ENCODE measurements at regions not wholly inside any gene's neighbourhood (a gene's known extent, or its start where the extent isn't known, plus 50 kb on each side); places are given as distances from the start of the nearest gene placed in this dataset.

DNA sequence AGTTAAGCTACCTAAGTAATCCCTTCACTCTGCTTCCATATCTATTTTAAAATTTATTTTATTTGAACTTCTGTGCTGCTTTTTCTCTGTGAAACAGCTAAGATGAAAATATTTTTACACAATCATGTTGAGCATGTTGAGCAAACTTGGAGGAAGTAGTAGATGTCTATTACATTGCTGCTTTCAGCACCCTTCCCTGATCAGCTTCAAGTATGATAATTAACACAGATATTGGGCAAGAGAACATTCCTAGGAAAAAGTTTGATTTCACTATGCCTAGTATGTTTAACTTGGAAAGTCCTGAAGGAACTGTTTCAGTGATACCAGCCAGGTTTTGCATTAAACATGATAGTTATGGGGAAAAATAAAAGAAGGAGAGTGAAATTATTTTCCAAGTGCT lies 283.6 kb downstream of the ELAVL2 start:
- DNase-seq (ENCODE audit: extremely low read depth in 1 of 11, low read depth in 9 of 11, low spot score in 4 of 11) = no peak

DNA sequence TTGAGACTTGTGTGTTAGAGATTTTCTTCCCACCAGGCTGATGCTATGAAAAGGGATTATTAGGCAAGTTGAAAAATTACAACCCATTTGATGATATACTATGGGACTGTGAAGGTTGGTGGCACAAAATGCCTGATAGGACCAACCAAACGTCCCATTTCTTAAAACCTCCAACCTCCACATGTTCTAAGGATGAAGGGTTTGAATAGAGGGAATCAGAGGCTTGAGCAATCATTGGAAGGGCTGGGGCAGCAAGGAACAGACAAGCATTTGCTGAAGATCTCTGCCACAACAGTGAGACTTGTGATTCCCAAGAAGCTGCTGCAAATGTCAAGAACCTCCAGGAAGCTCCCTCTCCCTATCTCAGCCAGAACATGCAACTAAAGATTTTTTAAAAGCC lies 283.1 kb downstream of the ELAVL2 start:
- no peak for DNase-seq (ENCODE audit: extremely low read depth in 1 of 11, low read depth in 9 of 11, low spot score in 4 of 11)

DNA sequence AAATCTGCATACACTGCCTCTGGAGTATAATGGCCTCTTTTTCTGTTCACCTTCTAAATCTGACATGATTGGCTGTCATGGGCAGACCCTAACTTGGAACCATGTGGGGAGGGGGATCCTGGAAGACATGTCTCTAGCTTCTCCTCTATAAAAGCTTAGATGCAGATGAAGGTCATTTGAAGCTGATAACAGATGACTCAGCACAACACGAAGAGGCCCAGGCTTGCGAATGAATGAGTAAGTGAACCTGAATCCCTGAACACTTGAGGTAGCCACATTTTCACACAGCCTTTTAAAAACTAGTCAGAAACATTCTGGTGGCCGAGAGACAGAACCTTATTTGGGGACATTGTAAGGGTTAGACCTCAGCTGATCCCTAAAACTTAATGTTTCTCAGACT lies 282.6 kb downstream of the ELAVL2 start:
- DNase-seq (ENCODE audit: extremely low read depth in 1 of 11, low read depth in 9 of 11, low spot score in 4 of 11) = no peak

DNA sequence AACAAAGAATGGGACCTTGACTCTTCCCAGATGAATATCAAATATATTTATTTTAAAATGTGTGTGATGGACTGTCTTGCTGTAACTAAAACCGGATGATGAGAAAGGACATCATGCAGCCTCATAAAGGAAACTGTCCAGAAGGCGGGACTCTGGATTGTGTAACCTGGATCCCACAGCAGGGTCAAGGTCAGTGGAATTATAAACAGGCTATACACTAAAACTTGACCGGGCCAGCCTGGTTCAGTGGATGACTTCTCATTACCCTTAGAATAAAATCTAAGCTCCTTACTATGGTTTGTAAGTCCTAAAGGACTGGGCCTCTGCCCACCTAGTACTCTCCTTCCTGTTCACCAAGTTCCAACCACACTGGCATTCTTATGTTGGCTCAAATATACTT lies 280.3 kb downstream of the ELAVL2 start:
- no peak for DNase-seq (ENCODE audit: extremely low read depth in 1 of 11, low read depth in 9 of 11, low spot score in 4 of 11)

DNA sequence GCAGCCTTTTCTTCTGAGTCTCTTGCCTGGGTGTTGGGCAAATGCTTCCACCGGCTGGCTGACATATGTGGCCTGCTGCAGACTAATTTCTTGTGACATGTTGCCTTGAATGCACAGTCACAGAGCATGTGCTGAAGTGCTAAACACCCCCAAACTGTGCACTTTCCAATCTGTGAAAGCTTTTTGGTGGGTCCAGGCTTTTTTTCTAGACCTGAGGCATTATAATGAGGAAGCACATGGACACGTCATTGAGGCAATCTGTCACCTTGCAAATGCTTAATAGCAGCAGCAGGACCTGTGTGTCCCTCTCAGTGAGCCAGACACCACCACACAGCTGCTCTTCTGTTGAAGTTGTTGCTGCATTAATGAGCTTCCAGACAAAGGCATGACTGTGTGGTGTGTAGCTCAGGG lies 274.7 kb downstream of the ELAVL2 start:
- DNase-seq (ENCODE audit: extremely low read depth in 1 of 11, low read depth in 9 of 11, low spot score in 4 of 11) = no peak

DNA sequence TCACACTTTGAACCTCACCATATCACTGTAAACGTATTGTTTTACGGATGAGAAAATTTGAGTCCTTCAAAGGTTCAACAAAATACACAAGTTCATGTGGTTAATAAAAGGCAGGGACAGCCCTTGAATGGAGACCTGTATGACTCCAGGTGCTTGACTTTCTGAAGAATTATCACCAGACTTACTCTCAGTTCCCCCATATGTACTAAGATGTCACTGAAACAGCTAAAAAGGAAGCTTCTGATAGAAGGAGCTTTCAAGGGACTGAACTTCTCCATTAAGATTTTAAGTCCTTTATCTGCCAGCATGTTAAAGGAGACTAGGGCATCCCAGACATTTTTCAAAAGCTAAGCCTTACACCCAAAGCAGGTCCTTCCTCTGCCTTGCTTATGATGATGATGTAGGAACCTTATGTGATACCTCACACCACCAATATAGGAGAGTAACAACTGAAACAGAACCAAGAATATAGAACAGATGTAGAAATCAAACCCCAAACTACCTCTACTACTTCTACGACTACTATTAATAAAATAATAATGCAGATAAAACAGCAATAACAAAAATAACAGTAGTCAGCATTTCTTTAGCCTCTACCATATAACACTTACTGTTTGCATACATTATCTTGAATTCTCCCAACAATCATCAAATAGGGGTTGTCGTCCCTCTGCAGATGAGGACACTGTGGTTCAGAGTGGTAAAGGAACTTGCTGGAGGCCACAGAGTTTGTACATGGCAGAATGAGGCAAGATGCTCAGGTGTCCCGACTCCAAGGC lies 273.9 kb downstream of the ELAVL2 start:
- DNase-seq (ENCODE audit: extremely low read depth in 1 of 11, low read depth in 9 of 11, low spot score in 4 of 11) = no peak

DNA sequence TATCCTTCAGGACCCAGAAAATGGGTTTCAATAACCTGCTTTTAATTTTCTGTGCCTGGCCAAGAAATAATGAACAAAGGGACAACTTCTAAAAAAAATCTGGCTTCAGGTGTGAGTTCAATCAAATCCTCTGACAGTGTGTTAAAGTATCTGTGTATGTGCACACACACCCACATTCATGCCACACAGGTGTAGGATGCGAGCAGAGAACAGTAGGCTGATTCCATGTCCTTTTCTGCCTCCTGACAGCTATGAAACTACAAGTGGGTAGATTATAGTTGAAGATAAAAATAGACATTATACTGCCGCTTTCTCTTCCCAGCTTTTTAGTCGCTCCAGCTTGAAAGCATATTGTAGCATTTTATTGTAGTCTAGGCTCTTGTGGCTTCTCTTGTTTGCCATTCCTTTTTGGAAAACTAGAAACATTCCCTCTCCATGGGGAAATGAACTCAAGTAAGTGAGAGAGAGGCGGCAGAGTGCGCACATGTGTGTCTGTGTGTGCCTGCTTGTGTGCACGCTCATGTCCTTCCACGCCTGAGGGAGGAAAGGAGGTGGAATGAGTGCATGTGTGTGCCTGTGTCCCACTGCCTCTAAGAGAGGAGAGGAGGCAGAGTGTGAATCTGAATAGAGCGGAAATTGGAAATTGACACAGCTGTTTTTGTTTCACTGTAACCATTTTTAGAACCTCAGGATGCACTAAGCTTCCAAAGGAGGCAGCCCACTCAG lies 273.0 kb downstream of the ELAVL2 start:
- no peak for DNase-seq (ENCODE audit: extremely low read depth in 1 of 11, low read depth in 9 of 11, low spot score in 4 of 11)

DNA sequence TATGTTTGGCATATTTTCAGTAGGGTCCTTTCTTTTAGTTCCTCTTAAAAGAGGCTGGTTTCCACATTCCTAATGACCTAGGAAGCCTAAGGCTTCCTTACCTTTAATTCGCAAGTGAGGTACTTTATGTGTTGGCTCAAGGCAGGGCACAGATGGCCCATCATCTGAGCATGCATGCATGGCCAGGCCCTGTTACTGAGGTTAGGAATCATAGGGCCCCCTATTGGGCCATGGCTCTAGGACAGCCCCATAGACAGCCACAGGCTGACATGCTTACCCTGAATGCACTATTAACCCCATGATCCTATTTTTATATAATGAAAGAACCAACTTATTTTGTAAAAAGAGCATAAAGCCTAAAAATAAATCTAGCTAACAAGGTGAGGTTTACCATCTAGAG lies 271.4 kb downstream of the ELAVL2 start:
- no peak for DNase-seq (ENCODE audit: extremely low read depth in 1 of 11, low read depth in 9 of 11, low spot score in 4 of 11)

DNA sequence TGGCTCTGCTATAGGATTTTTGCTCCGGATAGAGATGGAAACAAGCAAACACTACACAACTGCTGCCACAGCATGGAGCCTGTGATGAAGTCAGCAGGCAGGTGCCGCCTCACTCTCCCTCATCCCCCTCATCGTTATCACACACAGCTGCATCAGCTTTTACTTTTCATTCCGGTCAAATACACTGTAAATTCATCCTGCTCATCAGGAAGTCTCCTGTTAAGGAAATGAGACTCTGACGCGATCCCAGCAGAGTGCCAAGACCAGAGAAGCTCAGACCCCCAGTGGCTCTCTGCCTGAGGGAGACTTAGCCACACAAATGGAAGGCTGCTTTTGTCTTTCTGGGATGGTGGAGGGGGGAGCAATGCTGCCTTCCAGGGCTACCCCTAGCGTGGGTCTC lies 270.2 kb downstream of the ELAVL2 start:
- no peak for DNase-seq (ENCODE audit: extremely low read depth in 1 of 11, low read depth in 9 of 11, low spot score in 4 of 11)

DNA sequence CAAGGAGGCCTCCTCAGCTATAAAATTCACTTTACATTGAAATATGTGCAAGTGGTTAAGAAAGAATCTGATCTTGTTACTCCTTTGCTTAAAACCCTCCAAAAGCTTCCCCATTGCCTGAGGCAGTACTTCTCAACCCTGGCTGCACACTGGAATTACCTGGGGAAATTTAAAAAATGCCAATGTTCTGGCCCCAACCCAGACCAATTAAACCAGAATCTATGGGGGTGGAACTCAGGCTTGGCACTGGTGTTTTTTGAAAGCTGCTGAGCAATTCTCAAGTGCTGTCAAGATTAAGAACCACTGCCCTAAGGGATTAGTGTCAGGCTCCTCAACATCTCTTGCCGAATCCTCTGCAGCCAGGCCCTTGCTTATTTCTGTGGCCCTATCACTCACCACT lies 269.6 kb downstream of the ELAVL2 start:
- DNase-seq (ENCODE audit: extremely low read depth in 1 of 11, low read depth in 9 of 11, low spot score in 4 of 11) = no peak

DNA sequence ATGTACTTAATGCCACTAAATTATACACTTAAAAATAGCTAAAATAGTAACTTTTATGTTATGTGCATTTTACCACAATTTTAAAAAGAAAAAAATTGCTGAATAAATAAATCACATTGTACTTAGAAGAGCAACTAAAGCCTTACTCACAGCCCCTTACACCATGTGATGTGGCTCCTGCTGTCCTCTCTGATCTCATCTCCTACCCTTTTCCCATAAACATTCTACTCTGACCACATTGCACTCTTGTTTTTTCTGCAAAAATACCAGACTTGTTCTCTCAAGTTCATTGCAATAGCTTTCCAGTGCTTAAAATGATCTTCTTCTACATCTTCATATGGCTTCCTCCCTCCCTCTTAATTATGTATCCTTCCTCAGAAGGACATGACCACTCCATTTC lies 268.4 kb downstream of the ELAVL2 start:
- no peak for DNase-seq (ENCODE audit: extremely low read depth in 1 of 11, low read depth in 9 of 11, low spot score in 4 of 11)

DNA sequence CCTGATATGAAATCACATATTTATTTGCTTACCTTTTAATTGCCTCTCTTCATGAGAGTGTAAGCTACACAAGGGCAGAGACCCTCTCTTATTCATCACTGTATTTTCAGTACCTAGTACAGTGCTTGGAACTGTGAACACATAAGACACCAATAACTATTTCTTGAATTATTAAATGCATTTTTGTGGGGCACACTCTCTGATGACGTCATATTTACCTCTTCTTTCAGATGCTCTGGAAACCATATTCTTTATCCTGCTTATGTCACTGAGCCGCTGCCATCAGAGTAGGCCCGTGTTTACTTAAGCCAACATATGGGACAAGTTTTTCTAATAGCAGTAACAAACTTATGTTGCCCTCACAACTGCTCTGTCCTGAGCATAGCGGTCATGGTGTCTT lies 266.5 kb downstream of the ELAVL2 start:
- no peak for DNase-seq (ENCODE audit: extremely low read depth in 1 of 11, low read depth in 9 of 11, low spot score in 4 of 11)

DNA sequence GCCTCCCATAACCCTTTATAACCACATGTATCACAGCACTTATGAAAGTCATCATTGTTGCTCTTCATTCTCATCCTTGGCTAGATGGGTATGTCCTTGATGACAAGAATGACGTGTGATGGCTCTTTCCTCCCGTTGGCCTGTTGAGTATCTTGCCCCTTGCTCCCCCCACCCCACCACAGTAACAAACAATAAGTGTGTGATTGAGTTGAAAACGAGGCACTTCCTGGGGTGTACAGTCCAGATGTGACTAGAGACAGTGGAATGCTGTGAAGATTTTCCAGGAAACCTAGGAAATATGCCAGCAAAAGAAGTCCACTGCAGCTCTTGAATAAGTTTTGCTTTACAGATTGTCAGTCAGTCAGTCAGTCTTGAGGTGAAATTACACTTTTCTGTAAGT lies 262.5 kb downstream of the ELAVL2 start:
- DNase-seq (ENCODE audit: extremely low read depth in 1 of 11, low read depth in 9 of 11, low spot score in 4 of 11) = no peak

DNA sequence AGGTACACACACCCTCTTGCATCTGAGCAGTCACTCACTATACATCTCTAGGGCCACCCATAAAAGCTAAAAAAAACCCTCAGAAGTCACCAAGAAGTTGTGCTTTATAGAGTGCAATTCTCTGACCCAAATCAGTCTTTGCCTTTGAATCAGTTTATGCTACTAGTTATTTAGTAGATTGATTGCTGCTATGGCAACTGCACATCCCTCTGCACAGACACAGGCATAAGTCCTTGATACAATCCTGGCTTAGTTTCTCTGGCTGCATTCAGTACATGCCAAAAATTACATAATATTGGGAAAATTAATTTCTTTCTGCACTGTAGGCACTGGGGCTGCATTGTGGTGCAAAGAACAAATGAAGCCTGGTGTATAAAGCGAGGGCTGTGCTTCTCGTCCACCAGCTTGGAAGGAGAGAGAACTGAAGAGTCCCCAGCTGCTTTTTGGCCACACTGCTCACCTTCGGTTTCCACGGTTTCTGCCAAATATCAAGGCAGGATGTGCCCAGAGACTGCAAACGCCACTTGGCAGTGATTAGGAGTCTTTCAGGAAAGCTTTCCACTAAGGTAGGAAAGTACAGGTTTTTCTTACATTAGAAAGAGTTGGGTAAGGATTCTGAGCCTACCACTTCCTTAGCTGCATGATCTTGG lies 258.4 kb downstream of the ELAVL2 start:
- no peak for DNase-seq (ENCODE audit: extremely low read depth in 1 of 11, low read depth in 9 of 11, low spot score in 4 of 11)

DNA sequence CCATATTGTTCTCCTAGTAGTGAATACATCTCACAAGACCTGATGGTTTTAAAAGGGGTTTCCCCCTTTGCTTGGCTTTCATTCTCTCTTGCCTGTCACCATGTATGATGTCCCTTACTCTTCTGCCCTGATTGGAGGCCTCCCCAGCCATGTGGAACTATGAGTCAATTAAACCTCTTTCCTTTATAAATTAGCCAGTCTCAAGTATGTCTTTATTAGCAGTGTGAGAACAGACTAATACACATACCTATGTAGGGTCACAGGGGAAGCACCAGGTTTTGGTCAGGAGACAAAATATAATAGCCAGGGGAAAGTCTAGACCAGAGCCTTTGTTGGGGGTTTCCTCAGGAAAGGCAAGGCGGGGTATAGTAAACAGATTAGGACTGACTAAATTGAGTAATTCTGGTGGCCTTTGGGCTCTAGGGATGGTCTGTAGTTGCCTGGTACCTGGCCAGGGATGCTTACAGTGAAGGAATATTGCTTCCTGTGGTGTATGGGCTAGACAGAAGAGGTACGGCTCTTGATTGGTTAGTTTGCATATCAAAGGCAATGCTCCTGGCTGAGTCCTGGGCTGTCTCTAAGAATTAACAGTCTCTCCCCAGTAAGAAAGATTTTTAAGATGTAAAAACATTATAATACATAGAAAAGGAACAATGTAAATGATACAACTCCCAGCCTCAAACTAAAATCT lies 254.5 kb downstream of the ELAVL2 start:
- no peak for DNase-seq (ENCODE audit: extremely low read depth in 1 of 11, low read depth in 9 of 11, low spot score in 4 of 11)

DNA sequence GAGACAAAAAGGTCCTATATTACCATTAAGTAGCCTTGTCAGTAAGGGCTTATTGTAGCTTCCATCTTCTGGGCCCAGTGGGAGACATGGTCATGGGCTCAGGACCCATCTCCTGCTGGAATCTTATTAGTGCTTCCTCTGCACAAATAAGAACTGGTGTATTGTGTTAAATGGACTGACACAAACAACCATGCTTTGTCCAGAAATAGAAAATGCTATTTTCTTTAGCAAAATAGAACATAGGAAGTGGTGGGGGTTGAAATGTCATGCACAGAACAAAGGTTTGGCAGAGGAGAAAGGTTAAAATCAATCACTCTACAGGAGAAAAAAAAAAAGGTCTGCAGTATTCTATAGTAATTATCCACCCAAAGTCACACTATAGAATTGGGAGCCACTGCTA lies 252.2 kb downstream of the ELAVL2 start:
- no peak for DNase-seq (ENCODE audit: extremely low read depth in 1 of 11, low read depth in 9 of 11, low spot score in 4 of 11)

DNA sequence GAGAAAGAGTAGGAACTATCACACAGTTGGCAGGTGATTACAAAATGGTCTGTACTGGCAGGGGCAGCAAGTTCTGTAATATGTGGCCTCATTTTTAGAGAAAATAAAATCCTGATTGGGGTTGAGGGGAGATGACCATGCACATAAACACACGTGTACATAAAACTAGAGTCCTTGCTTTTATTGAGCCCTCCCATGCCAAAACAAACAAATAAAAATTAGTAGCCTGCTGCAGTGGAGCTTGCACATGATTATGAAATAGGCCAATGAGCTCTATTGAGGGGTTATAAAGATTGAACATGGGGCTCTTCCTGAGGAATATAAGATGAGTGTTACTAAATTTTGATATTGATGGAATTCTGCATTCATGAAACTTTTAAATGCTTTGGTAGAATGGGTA lies 248.4 kb downstream of the ELAVL2 start:
- DNase-seq (ENCODE audit: extremely low read depth in 1 of 11, low read depth in 9 of 11, low spot score in 4 of 11) = no peak

DNA sequence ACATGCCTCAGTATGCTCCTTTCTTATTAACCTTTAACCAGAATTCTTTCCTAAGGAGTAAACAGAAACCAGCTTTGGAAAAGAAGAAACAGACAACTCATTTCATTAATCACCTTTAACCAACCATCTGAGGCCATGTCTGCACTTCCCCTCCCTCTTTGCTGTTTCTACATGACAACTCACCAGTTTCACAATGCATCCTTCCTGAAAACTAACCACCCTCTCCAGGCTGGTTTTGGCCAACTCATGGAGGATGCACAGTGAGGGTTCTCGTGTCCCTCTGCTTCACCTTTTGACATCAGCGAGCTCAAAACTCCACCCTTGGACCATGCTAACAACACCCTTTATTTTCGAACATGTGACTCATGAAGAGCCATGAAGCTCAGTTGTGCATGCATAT lies 244.1 kb downstream of the ELAVL2 start:
- no peak for DNase-seq (ENCODE audit: extremely low read depth in 1 of 11, low read depth in 9 of 11, low spot score in 4 of 11)

DNA sequence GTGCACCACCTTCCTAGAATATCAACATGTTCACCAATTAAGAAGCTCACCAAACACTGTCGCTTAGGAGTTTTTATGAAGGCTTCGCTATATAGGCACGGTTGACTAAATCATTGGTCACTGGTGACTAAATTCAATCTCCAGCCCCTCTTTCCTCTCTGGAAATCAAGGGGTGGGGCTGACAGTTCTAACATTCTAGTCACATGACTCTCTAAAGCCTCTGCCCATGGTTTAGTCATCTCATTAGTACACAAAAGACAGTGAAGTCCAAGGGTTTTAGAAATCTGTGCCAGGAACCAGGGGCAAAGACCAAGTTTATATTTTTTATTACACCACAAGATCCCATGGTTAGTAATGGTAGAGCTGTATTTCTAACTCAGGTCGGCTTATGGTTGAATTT lies 243.2 kb downstream of the ELAVL2 start:
- DNase-seq (ENCODE audit: extremely low read depth in 1 of 11, low read depth in 9 of 11, low spot score in 4 of 11) = no peak

DNA sequence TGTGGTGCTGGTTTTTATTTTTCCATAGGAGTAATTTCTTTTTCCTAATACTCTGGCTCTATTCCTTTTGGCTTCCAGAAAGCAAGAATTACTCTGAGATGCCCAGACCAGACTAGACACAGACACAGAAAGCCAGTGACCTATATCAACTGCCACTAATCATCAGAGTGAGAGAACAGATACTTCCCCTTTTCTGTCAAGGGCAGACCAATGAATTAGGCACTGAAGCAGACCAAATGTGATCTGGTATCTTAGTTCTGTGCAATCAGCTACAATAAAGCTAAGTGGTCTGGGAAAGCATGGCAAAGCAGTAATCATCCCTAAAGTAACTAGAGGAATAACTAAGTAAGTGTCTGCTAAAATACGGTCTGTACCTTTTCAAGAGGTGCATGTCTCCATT lies 239.1 kb downstream of the ELAVL2 start:
- DNase-seq (ENCODE audit: extremely low read depth in 1 of 11, low read depth in 9 of 11, low spot score in 4 of 11) = no peak
